HG03103 (cell line): ENCODE measurements at regions not wholly inside any gene's neighbourhood (a gene's known extent, or its start where the extent isn't known, plus 50 kb on each side); places are given as distances from the start of the nearest gene placed in this dataset.

Experiments used
- ATAC-seq: cut with Tn5 transposase; IDR thresholded peaks from one replicate; pipeline ENCODE4 v1.9.1; 2021; ENCODE audit warnings: low read depth; ENCODE audit not compliant: unreplicated experiment

DNA sequence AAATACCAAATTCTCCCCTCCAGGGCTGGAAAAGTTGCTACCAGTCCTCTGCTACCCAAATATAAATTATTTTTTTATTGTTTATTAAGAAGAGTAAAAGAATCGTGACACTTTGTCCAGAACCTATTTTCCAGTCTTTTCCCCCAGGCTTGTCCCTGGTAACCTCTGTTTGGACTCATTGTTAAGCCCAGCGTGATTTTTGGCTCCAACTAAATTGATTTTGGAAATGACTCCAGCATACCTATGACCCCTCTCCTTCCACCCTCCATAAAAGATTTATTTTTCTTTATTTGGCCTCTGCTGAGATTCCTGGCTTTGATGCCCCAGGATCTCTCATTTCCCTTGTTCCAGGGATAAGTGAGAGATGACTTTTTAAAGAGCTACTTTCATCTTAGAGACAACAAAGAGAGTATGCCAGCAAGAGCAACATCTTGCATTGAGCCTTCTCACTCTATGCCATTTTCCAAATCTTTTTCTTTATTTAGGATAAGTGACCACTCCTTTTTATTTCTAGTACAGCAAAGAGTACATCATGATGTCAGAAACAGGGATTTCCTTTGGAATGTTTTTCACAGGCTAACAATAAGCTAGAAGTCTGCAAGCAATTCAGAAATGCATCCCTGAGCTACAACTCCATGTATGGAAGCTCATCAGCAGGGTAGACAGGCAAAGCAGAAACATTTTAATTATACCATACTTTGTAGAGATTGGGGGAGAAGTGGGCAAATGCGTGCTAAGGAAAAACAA is 75.8 kb downstream of the DAD1 start:
- ATAC-seq: no peak

DNA sequence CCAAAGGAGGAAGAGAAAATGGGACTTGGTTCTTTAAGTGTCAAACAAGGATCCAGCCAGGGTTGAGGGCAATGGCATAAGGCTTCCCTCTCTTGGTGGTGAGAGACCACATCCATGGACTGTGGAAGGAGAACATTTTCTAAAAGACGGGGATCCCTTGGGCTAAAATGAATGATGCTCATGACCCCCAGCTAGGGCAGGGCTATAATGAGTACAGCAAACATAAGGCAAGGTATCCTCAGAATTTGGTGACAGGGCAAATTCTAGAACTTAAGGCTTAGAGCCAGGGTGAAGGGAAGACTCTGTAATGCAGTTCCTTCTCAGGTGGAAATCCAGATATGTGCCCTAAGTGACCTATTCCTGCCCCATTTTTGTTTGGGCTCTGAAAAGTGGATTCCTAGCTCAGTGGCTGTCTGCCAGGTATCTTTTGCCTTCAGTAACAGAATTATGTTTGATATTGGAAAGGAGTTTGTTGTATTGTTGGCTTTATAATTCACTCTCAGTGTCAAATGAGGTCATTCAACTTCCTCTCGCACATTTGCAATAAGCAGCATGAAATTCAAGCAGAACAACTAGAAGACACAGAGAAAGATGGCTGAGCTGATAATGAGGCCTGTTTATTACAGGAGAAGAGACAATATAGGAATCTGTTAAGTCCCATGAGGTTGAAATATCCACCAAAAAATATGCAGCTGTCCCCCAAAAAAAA is 76.8 kb downstream of the DAD1 start:
- no peak for ATAC-seq

DNA sequence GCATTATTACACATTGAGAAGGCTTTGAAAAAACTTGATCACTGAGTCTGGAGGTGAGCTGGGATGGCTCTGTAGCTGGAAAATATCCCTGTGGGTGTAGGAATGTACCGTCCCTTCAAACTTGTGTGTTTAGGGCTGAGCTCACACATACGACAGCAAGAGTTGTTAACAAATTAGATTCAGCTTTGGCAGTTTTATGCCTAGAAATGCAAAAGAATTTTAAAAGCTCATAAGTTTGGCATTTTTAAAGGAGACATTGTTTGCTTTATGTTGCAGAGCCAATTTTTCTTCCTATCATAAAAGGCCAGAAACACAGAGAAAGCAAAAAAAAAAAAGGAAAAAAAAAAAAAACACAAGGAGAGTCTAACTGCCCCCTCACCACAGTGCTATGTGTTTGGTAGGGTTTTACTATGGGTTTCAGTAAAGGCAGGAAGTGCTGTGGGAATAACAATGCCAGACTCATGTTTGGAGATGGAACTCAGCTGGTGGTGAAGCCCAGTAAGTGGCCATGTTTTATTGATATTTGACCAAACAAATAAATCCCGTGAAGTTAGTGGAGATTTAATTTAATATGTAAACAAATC is 78.4 kb downstream of the DAD1 start:
- no peak for ATAC-seq

DNA sequence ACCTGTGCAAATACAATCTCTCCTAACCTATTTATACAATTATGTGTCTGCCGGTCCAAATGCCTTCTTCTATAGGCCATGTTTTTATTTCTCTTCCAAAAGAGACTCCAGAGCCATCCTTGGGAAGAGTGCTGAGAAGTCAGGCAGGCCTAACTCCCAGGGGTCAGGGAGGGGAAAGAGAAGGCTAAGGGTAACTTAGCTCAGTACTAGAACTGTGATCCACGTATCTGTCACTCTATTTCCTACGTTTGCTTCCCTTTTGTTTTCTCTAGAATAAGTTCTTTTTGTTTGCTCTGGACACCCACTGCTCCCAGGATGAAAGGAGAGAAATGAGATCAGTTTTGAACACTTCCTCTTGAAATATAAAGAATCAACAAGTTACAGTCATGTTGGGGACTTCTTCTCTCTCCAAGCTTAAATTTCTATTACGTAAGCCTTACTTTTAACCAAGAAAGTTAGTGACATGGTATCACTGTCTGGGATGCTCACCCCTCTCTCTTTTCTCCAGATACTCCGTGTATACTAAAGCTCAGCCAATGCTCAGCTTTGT is 79.2 kb downstream of the DAD1 start:
- ATAC-seq: no peak

DNA sequence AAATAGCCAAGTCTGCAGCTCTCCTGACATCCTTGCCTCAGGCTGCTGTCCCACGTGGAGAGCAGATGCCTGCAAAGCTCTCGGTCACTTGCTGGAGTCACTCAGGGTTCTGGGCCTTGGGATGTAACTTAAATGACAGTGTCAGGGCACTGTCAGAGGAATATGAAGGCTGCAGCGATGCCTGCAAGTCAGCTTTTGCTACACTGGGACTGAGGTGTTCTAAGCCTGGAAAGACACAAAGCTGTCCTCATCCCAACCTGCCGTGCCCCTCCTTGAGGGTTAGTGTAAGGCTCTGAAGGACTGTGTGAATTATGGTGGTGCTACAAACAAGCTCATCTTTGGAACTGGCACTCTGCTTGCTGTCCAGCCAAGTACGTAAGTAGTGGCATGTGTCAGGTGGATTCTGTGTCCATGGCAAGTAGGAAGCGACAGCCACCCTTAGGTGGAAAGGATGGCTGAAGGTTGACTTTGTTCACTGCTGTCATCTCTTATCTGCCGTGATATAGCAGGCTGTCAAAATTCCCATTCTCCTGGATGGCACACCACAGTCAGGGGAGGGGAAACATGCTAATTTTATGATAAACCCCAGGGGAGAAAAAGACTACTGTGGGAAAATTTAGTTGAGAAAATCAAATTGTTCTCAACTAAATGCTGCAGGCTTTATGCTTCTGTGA is 79.9 kb downstream of the DAD1 start:
- ATAC-seq: no peak

DNA sequence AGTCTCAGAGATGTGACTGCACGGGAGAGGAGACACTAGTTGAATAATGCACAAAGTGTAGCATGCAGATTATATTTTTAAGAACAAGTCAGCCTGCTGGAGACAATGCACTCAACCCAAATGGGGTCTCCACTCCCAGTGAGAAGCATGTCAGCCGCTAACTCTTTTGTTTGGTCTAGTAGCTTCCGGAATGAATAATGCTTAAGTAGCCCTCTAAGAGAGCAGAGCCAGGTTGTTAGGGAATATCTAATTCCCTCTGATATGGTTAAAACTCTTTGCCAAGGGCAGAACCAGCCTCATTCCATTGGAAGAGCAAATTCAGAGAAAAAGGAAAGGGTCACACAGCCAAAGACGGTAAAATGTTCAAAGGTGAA is 80.4 kb downstream of the DAD1 start:
- ATAC-seq: no peak

DNA sequence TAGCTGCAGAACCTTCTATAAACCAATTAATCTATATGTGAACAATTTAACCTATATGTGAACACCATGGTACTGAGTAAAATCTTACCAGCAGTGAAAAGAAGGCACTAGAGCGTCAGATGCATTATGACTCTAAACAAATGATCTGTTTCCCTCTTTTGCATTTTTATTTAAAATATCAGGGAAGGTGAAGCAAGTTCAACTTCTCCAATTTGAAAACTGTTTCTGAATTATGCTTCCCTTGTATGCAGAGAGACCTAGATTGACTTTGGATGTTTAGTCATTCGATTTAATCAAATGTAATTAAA is 80.9 kb downstream of the DAD1 start:
- ATAC-seq: no peak

DNA sequence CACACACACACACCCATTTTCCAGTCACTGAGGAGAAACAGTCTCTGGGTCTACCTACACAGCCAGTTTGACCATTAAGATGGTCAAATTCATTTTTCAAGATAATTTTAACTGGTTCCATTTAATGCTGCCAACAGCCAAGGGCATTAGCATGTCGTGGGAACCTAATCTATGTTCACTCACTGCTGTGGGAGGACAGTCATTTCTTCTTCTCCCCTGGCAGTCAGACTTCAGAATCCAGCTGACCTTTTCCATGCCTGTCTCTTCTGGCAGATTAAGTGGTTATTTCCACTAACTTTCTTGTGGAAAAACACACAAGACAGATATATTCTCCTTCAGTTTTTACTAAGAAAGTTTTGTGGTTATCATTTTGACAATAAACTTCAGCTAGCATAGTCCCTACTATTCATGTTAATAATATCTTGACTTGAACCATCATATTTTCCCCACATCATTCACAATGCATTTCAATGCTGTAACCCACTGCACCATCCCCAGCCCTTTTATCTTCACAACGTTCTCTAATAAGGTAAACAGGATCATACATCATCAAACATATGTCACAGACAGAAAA is 82.2 kb downstream of the DAD1 start:
- no peak for ATAC-seq

DNA sequence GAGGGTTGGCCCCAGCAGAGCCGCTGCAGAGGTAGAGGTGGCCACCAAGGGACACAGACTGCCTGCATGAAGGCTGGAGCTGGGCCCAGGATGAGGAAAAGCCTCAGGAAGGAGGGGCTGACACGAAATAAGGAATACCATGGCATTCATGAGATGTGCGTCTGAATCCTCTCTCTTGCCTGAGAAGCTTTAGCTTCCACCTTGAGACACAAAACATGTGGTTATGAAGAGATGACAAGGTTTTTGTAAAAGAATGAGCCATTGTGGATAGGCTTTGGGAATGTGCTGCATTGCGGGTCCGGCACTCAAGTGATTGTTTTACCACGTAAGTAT is 82.7 kb downstream of the DAD1 start:
- ATAC-seq: no peak

DNA sequence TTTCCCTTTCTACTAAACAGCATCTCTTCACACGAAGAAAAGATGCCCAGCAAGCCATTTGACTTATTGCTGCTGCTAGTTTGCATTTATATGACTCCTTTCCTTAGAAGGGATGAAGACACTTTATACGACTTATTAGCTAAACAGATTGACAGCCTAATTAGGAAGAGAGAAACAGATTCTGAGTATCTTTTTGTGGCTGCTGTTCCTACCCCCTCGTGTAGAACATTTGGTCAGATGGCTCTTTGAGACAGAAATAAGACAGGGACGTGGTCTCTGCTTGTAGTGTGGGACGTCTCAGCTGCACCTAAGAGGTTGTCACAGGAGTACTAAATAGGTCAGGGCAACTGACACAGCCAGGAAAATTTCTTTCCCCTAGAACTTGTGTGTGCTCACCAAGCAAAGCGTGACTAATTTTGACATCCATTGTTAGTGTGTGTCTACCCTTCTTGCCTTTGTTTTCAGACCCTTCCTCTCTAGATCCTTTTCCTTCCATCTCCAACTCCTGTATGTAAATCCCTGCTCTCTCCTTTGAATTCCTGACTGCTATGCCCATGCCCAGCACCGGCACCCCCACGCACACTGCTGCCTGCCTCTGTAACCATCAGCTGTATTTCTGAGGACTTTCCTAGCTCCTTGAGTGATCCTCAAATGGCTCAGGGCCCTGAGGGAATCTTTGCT is 83.2 kb downstream of the DAD1 start:
- ATAC-seq: no peak

DNA sequence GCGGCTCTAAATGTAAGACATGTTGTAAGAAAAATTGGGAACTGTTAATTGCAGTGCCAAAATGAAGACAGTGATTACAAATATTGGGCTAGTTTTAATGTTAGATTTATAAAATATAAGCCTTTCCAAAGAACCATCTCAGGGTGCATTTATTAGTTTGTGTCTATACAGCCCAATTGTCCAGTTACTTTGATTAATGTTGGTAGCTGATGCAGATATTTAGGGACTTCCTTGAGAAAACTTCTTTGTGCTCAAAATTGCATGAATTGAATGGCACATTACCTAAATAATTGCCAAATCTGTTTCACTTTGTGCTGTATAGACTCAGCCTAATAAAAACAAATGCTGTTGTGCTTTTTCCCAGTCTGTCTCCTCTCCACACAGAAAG is 83.7 kb downstream of the DAD1 start:
- ATAC-seq: no peak

DNA sequence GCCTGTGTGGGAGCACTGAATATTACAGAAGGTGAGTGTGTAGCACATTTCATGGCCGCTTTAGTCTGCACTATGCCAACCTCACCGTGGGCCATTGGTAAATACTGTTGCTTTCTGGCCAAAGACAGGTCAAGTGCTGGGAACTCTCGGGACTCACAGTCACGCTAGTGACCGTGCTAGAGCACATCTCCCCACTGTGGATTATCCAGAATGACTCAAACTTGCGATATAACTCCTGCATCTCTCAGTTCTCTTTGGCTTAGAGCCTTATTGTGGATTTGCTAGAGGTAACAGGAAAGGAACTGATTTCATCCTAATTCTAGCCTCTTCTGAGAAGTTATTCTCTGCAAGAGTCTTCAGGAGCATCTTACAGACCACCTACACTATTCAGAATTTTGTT is 86.5 kb downstream of the DAD1 start:
- ATAC-seq: no peak

DNA sequence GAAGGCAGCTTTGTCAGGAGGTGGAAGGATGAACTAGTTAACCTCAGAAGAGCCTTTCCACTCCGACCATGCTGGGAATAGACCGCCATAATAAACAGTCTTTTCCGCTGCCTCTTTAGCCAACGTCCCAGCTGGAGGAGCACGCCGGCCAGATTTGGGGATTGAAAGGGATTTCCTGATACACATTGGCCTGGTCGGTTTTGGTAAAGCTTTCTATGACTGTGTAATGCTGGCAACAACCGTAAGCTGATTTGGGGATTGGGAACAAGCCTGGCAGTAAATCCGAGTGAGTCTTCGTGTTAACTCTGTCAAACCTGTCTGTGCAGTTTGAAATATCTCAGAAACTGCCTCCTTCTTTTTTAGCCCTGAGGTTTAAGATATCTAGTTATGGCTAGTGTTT is 87.0 kb downstream of the DAD1 start:
- no peak for ATAC-seq

DNA sequence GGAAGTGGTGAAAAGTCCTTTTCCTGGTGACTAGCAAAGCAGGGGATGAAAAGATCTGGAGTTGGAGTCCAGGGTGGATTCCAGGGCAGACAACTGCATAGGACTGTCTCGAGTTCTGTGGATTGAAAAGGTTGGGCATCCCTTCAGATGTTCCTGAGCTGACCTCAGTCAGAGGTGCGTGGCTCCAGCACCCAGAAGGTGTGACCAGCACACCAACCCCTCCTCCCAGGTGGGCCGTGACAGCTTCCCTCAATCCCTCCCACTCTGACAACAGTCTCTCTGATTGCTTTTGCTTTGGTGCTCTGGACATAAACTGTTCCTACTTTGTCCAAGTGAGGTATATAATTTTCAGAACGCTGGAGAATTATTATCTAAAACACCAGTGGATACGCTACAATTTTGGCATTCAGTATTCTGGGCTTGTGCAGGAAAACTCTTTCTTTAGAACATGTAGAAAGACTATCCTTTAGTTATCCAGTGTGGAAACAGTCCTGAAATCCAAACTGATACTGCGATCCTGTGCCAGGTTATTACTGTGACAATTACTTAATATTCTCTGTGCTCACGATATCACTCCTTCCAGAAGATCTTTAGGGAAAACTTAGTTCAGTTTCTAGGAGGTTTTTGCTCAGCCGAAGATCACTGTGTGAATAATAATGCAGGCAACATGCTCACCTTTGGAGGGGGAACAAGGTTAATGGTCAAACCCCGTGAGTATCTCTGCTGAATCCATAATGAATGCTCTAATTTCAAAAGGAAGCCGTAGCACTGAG is 87.9 kb downstream of the DAD1 start:
- no peak for ATAC-seq

DNA sequence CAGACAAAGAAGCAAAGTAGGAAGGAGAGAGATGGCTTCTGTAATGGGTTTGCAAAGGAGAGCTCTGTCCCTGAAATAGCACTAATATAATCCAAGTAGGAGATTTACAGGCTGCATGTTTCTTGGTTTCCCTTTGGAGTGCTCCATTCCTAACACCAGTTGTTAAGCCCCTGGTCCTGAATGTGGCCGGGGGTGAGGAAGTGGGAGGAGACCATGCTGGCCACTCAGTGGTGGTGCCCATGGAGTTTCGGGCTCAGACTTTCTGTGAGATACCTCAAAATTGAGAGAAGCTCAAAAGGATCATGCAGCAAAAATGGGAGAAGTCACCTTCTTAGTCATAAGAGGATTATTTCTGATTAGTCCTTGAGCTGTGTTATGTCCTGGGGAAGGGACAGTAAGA is 88.5 kb downstream of the DAD1 start:
- no peak for ATAC-seq

DNA sequence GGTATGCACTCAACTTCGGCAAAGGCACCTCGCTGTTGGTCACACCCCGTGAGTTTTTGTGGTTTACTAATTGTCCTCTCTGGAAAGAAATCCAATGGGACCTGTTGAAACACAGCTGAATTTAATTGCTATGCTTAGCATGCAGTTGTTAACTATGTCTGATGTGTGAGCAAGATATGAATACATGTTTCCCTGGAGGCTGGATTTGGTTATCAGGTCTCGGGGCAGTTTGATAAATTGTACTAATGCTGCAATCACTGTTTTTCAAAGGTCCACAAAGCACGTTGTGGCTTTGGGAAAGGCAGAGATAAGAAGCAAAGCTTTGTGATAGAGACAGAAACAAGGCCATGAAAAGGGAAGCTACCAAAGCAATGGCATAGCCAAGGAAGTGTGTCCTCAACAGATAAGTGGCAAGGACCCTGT is 91.3 kb downstream of the DAD1 start:
- ATAC-seq: no peak

DNA sequence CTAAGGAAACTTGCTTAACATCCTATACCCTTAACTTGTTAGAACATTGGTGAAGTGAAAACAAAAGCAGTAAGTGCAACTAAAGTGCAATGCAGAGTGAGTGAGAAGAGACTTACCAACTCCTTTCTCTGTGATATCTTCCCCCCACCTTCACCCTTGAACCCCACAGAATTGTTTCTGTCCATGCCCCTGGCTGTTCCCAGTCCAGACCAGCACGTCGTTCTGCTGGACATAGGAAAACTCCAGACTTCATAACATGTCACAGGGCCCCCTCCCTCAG is 91.9 kb downstream of the DAD1 start:
- ATAC-seq: no peak

DNA sequence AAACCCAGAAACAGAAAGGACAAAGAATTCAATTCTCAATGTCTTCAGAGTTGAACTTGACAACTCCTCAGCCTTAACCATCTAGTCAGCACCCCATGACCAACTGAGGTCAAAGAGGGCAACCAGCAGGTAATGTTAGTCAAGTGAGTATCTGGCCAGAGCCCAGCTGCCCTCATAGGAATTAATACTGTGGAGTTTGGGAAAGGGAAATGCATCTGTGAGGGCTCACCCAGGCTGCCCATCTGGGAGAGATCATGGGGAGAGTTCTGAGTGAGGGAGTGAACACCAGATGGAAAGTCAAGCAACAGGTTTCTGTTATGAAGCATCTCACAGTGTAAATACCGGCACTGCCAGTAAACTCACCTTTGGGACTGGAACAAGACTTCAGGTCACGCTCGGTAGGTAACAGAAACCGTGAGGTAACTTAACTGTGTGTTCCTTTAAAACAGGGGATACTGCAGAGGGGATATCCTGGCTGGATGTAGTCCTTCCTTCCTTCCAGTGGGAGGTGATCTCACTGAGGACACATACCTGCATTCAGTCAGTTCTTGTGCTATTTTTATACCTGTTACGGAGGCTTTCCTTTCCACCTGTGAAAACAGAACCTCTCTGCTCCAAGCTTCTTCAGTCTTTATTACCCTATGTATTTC is 94.4 kb downstream of the DAD1 start:
- no peak for ATAC-seq

DNA sequence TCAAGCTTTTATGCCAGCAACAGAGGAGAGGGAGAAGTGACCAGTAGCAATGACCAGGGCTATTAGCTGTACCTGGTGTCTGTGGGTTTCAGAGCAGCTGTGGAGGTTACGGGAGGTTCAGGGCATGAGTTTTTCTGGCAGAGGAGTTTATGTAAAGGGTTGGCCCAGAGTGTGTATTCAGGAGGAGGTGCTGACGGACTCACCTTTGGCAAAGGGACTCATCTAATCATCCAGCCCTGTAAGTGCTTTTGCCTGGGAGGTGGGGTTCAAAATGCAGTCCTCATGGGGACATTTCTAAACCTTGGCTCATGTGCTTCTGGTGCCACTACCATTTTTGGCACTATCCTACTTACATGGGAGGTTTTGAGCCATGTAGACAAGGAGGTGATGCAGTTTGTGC is 95.3 kb downstream of the DAD1 start:
- ATAC-seq: no peak
